HepG2 (cell line): ENCODE measurements at regions not wholly inside any gene's neighbourhood (a gene's known extent, or its start where the extent isn't known, plus 50 kb on each side); places are given as distances from the start of the nearest gene placed in this dataset.

Experiments used
- SKI ChIP-seq: fragments of 450-650 bp; IDR thresholded peaks from one replicate; pipeline ENCODE4 v1.6.1; 2018; ENCODE audit warnings: mild to moderate bottlenecking; ENCODE audit not compliant: partially characterized antibody
- TBP ChIP-seq: sonication (generic); formaldehyde crosslinking; IDR thresholded peaks from 2 replicates; pipeline ENCODE4 v1.5.0; 2020; ENCODE audit warnings: missing genetic modification reagents
- ZFP36 ChIP-seq: fragments of 150-350 bp; IDR thresholded peaks from 2 replicates; pipeline ENCODE4 v1.6.1; 2018; ENCODE audit warnings: borderline replicate concordance, low read length, low read depth; ENCODE audit not compliant: partially characterized antibody
- ZNF782 ChIP-seq: sonication (generic); formaldehyde crosslinking; IDR thresholded peaks from 2 replicates; pipeline ENCODE4 v1.4.0; 2020; ENCODE audit warnings: missing genetic modification reagents, mild to moderate bottlenecking, borderline replicate concordance
- TF ChIP-seq, protein P1 (sequence below): sonication (generic); formaldehyde crosslinking; IDR thresholded peaks from 2 replicates; pipeline ENCODE4 v1.5.0; 2020; ENCODE audit warnings: mild to moderate bottlenecking, missing genetic modification reagents, moderate library complexity
- TF ChIP-seq, protein P2 (sequence below): sonication (generic); formaldehyde crosslinking; IDR thresholded peaks from 2 replicates; pipeline ENCODE4 v1.8.0; 2022; ENCODE audit warnings: mild to moderate bottlenecking, missing genetic modification reagents; ENCODE audit not compliant: insufficient replicate concordance

DNA sequence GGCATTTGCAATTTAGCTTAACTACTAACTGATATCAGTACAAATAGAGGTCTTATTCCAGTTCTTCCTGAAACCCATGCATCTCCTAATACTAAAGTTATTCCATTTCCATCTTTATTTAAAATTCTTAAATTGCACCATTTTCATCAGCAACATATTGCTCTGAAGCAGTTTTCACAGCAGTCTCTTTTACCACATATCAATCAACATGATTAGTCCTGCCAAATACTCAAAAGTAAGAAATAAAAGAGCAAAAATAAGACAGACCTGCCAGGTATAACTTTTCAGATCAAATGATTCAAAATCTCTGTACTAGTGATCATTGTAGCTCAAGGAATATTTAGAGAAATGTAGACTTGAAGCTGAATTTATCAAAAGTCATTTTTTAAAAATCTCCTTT lies 141.7 kb downstream of the SLITRK1 start:
- TF ChIP-seq ZFP36 (no peak), SKI (no peak), TBP (no peak), ZNF782 (CRISPR knock-in tag) (no peak)
- TF ChIP-seq, protein P1, sequence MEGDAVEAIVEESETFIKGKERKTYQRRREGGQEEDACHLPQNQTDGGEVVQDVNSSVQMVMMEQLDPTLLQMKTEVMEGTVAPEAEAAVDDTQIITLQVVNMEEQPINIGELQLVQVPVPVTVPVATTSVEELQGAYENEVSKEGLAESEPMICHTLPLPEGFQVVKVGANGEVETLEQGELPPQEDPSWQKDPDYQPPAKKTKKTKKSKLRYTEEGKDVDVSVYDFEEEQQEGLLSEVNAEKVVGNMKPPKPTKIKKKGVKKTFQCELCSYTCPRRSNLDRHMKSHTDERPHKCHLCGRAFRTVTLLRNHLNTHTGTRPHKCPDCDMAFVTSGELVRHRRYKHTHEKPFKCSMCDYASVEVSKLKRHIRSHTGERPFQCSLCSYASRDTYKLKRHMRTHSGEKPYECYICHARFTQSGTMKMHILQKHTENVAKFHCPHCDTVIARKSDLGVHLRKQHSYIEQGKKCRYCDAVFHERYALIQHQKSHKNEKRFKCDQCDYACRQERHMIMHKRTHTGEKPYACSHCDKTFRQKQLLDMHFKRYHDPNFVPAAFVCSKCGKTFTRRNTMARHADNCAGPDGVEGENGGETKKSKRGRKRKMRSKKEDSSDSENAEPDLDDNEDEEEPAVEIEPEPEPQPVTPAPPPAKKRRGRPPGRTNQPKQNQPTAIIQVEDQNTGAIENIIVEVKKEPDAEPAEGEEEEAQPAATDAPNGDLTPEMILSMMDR = no peak
- TF ChIP-seq, protein P2, sequence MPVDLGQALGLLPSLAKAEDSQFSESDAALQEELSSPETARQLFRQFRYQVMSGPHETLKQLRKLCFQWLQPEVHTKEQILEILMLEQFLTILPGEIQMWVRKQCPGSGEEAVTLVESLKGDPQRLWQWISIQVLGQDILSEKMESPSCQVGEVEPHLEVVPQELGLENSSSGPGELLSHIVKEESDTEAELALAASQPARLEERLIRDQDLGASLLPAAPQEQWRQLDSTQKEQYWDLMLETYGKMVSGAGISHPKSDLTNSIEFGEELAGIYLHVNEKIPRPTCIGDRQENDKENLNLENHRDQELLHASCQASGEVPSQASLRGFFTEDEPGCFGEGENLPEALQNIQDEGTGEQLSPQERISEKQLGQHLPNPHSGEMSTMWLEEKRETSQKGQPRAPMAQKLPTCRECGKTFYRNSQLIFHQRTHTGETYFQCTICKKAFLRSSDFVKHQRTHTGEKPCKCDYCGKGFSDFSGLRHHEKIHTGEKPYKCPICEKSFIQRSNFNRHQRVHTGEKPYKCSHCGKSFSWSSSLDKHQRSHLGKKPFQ = no peak
